HG02852 (cell line): ENCODE measurements at regions not wholly inside any gene's neighbourhood (a gene's known extent, or its start where the extent isn't known, plus 50 kb on each side); places are given as distances from the start of the nearest gene placed in this dataset.

Experiments
- ATAC-seq: cut with Tn5 transposase; IDR thresholded peaks from one replicate; pipeline ENCODE4 v1.9.1; 2021; ENCODE audit warnings: mild to moderate bottlenecking, moderate library complexity; ENCODE audit not compliant: unreplicated experiment

- ATAC-seq = no peak
These were observed 312.8 kb upstream of the JAG1 start for GRCh38 chr20:10986586-10986985.

GRCh38 chr20:10987651-10988383 lies 314.0 kb upstream of the JAG1 start:
- ATAC-seq = no peak

DNA sequence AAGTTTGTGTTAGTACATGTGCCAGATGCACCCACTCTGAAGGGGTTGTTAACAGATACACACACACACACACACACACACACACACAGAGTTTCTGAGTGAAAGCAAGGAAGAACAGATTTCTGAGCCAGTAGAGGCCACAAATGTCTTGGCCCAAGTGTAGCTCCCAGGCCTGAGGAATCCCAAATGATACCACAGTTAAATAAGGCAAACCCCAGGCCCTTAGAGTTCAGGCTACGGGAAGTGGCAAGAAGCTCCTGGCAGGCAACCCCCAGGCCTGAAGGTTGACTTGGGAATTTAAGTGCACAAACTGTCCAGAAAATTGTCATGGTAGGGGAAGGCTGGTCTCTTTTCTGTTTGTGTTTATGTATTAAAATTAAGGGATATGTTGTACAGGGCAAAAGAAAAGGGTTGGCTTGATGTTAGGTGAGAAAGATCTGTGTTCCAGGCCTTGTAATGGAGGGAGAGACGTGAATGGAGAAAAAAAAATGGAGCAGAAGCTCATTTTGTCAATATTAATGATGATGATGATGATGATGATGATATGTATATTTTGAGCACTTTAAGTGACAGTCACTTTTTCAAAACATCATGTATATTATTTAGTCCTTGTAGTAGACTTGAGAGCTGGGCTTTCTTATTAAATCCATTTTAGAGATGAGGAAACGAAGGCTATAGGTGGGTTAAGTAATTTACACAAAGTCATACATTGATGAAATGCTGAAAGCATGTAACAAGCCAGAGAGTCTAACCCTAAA lies 317.0 kb upstream of the JAG1 start:
- no peak for ATAC-seq

- ATAC-seq = no peak
These were observed 318.9 kb upstream of the JAG1 start for GRCh38 chr20:10992731-10993130.

GRCh38 chr20:10994991-10995700 lies 321.3 kb upstream of the JAG1 start:
- no peak for ATAC-seq

DNA sequence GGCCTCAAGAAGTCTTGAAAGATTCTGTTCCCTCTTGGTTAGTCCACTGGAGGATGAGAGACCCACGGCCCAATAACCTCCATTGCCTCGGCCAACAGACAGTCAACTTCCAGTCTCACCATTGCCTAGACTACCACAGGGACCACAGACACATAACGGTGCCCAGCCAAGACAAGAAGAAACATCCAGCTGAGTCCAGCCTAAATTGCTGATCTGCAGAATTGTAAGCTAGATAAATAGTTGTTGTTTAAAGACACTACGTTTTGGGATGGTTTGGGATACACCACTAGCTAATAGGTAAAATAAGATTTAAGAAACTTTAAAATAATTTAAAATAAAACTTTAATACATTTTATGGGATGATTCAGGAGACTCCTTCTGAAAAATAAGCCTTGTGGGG lies 324.7 kb upstream of the JAG1 start:
- ATAC-seq = no peak

DNA sequence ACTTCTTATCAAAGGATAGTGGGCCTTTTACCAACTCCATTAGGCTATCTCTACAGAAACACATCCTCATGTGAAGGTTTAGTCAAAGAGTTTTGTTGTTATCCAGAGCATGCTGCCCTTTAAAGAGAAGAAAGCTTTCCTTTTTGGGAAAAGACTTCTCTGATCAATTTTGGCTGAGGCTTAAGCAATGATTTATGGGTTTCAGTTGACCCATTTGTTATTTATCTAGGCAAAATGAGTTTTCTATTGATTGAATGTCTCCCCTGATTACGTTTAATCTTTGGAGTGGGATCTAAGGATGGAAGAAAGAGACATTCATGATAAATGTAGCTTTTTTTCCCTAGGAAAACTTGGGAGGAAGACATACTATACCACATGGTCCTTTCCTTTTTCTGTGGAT lies 326.6 kb upstream of the JAG1 start:
- no peak for ATAC-seq

DNA sequence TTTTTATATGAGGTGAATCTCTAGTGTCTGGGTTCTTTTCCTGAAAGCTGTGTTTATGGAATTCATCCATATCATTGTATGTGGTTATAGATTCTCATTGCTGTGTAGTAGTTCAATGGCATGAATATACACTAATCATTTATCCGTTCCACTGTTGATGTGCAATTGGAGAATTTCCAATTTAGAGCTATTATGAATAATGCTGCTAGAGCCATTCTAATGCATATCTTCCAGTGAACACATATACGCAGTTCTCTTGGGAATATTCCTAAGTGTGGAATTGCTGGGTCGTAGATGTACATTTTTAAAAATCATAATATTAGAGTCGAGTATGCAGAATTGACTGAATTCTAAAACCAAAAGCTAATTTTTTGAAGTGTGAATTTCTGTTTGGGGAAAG lies 327.5 kb upstream of the JAG1 start:
- no peak for ATAC-seq

DNA sequence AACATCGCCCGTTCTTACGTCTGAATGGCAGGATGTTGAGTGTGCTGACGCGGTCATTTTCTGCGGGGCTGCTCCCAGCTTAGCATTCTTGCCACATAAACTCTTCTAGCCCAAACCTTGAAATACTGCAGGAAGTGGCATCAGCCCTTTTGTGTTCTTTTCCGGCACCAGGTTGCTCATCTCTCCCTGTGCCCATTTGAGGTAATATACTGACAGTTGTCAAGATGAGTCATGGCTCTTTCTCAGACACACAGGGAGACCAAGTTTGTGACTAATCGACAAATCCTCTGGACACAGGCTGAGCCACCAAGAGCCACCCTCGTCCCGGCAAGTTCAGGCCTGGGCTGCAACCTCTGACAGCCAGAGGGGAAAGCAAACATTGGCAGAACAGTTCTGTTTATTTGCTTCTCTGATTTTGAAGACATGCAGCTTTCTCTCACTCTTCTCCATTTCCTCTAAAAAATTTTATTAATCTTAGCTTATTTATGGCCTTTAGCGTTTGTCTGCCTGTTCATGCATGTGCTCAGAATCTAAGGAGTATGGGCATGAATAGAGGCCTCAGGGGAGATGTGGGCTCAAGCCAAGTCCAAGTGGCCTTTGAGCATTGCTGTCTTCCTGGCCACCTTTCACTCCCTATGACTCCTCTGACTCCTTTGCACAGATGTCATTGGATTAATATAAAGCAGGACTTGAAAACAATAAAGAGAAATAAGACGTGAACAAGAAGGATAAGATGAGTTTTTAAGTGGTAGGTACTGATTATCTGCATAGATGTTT lies 328.2 kb upstream of the JAG1 start:
- ATAC-seq = no peak

DNA sequence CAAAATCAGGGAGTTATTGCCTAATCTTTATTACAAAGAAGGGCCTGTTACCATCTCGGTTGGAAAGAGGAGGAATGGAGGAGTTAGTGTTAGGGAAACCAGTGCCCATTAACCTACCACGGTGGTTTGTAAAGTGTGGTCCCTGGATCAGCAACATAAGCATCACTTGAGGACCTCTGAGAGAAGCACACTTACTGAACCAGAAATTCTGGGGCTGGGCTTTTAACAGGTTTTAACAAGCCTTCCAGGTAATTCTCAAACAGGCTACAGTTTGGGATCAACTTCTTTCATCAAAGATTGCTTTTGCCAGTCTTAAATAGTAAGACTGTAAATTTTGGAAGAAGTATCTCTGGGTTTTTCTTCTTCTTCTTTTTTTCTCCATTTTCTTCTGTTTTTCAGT lies 329.5 kb upstream of the JAG1 start:
- ATAC-seq = no peak

DNA sequence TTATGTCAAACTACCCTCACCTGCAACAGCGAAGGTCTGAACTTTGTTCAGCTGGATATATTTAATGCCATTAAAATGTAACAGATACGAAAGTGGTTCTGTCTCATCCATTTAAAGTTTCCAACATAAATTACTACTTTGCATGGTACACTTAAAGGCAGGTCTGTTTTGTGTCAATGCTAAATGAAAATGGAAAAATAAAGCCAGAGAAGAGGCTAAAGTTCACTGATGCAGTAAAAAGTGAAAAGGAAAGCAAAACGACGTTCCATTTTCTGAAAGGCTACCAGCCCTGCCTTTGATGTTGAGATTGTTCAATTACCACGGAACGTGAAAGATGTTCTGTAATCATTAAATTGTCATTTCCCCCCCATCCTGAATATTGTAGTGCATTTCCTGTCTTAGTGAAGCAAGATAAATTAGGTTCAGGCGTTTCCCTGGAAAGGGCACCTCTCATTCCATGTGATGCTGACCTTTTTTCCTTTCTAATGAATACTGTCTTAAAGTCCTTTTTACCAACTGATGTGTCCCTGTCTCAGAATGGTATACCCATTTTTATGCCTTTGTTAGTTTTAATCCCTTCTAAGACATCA lies 334.7 kb upstream of the JAG1 start:
- no peak for ATAC-seq

DNA sequence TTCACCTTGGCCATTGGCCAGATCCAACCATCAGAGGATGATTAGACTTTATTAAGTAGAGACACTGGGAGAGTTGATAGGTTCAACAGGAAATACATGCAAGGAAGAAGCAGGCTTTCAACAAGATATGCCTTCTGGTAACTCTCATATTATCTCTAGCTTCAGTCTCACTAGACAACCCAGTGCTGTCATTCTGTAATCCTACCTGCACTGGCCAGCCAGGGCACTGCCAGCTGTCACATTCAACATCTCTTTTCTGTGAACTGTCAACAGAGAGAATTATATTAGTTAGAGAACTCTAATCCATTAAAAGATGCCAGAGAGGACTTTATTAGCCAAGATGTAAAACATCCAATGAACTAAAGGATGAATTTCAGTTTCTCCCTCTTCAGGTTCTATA lies 337.9 kb upstream of the JAG1 start:
- ATAC-seq = no peak

- ATAC-seq = no peak
These were observed 339.2 kb upstream of the JAG1 start for GRCh38 chr20:11012975-11013374.

GRCh38 chr20:11013801-11014200 lies 340.0 kb upstream of the JAG1 start:
- no peak for ATAC-seq

DNA sequence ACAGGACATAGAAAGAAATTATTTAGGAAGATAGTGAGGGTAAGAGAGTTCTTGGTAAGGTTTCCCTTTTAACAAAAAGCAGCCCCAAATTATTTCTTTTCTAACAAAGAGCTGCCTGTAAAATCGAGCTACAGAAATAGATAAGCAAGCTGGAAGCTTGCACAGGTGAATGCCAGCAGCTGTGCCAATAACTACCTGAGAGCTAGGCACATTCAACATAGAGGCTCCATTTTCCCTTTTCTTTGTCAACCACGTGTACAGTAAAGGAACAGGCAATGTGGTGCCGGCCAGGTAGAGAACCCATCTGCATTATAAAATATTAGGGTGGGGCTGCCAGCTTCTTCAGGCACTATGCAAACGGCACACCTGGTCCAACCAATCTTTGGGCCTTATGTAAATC lies 341.6 kb upstream of the JAG1 start:
- no peak for ATAC-seq

DNA sequence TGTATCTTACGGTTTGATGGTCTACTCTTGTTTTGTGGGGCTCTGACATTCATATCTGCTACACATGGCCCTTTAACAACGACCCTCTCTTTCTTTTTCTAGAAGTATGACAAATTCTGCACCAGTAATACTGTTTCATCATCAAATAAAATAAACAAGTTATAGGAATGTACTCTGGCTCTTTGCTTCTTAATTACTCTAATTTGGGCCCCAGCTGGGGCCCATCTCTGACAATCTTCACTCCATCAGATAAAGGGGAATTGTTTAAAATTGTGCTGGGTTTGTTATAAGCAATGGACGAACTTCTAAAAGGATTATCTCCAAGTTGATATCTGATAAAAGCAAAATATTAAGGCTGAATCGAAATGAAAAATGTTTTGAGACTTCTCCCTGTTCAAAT lies 343.6 kb upstream of the JAG1 start:
- no peak for ATAC-seq

DNA sequence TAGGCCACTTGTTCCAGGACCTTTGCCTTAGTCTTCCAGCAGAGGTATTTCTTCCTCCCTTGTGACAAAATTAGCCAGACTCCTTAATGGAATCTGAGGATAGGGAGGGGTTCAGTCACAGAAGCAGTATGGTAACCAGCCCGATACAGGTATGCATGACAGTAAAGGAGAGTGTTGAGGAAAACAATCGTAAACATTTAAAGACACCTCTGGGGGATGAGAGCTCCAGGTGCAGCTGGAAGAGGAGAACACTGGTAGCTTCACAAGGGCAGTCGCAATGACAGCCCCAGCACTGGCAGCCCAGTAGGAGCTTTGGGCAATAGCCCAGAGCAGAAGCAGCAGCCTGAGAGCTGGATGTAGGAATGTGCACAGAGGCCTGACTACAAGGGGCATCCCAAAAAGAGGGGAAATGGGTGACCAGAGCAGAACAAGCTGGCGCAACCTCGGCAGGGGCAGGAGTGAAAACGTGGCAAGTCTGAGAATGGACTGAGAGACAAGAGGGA lies 344.9 kb upstream of the JAG1 start:
- ATAC-seq = no peak

DNA sequence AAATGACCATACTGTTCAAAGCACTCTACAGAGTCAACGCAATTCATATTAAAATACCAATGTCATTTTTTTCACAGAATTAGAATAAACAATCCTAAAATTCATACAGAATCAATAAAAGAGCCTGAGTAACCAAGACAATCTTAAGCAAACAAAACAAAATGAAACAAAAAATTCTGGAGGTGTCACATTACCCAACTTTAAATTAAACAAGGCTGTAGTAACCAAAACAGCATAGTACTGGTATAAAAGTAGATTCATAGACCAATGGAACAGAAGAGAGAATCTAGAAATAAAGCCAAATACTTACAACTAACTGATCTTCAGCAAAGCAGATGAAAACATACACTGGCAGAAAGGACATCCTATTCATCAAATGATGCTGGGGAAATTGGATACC lies 346.9 kb upstream of the JAG1 start:
- ATAC-seq = no peak

- no peak for ATAC-seq
These were observed 353.4 kb upstream of the JAG1 start for GRCh38 chr20:11027224-11027623.

DNA sequence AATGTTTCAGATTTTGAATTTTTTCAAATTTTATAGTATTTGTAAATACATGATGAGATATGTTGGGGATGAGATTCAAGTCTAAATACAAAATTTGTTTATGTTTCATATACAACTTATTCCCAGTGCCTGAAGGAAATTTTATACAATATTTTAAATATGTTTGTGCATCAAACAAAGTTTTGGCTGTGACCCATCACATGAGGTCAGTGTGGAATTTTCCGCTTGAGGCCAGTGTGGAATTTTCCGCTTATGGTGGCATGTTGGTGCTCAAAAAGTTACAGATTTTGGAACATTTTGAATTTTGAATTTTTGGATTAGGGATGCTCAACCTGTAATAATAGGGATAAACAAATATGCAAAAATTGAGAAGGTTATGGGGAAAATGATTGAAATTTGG lies 356.6 kb upstream of the JAG1 start:
- no peak for ATAC-seq

GRCh38 chr20:11031300-11031699 lies 357.5 kb upstream of the JAG1 start:
- ATAC-seq = no peak
